SHP77 treated with DMSO at 0.1 percent for 48 hours (cell line): ENCODE measurements at regions not wholly inside any gene's neighbourhood (a gene's known extent, or its start where the extent isn't known, plus 50 kb on each side); places are given as distances from the start of the nearest gene placed in this dataset.
"Not testable (repeated sequence)": the region's sequence is repeated elsewhere in the genome, so short reads cannot be mapped to it uniquely, and the experiment has no call there.

Source experiments
- DNase-seq: peaks from one replicate; lab custom pipeline; 2025; lab: John Stamatoyannopoulos, UW

- no peak for DNase-seq
Observed at GRCh38 chr4:159551281-159551680, 448.4 kb downstream of the RAPGEF2 start.

GRCh38 chr4:159552979-159553768 lies 450.3 kb downstream of the RAPGEF2 start:
- no peak for DNase-seq

DNA sequence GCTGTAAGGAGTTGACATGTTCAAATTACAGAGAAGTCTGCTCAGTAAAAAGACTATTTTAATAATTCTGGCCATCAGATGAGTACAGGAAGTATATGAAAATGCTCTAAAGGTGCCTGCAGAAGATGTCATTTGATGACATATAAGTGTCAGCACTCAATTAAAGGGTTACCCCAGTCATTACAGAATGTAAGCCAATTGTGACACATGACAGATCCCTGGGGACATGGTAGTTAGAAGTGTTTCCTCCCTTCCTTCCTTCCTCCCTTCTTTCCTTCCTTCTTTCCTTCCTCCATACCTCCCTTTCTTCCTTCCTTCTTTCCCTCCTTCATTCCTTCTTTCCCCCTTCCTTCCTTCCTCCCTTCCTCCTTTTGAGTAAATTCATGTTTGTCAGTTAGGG lies 453.0 kb downstream of the RAPGEF2 start:
- no peak for DNase-seq

DNA sequence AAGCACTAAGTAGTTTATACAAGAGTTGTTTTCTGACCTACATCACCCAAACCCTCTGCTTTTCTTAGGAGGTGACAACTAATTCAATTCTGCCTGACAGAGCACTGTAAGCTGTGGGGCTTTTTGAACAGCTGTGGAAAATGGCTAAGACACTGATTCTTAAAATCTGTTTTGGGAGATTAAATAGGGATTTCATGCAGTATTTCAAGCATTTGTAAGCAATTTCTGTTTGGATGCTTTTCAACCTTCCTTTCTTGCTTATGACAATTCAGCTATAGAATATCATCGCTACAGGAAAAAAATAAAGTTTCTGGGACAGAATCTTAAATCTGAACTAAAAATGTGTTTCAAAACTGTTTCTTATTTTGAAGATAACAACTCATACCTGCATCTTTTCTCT lies 459.5 kb downstream of the RAPGEF2 start:
- DNase-seq: no peak

- no peak for DNase-seq
Observed at GRCh38 chr4:159563257-159563656, 460.4 kb downstream of the RAPGEF2 start.

GRCh38 chr4:159564615-159565014 lies 461.7 kb downstream of the RAPGEF2 start:
- no peak for DNase-seq

GRCh38 chr4:159566786-159567185 lies 463.9 kb downstream of the RAPGEF2 start:
- no peak for DNase-seq

GRCh38 chr4:159577241-159577640 lies 474.4 kb downstream of the RAPGEF2 start:
- DNase-seq: no peak

DNA sequence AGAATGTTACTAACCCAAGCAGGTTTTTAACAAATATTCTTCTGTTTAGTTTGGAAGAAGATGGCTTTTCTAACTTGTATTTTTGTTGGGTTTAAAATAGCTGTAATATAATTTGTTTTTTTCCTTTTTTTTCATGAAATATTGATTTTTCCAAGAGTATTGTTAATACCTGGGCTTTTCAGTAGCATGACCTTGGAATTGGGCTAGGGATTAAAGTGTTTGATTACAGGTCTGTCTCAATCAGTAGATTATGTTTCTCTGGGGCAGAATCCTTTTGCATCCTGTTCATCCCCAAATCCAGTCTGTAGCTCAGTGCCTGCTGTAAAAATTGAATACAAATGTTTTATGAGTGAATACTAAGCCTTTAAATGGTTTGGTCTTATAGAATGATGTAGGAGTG lies 479.8 kb downstream of the RAPGEF2 start:
- DNase-seq: no peak

DNA sequence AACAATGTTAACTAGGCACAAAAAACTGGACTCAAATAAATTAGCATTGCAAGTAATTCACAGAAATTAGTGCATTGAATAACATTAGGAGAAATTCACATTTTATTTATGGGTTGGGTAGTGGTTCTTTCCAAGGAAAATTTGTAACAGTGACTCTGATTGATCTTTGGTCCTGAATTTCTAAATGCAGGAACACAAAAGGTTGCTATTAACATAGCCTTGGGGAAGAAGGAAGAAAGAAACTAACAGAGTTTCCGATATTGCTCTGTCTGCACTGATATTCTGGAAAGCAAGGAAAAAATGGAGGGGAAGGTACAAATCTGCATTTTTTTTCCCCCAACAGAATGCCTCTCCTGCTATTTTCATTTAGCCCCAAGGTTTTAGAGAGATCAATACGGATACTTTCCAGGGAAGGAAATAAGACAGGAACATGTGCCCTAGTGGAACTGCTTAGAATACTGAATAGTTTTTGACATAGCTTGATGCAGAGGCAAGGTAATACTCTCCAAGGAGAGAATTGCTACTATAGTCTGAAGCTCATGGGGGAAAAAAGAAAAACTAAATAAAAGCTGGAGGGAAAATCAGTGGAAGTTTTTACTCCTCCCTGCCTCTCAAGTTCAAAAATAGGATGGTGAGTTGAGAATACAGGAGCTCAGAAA lies 490.1 kb downstream of the RAPGEF2 start:
- DNase-seq: no peak

- DNase-seq: no peak
Observed at GRCh38 chr4:159593681-159594080, 490.8 kb downstream of the RAPGEF2 start.

- no peak for DNase-seq
Observed at GRCh38 chr4:159594576-159594975, 491.7 kb downstream of the RAPGEF2 start.

DNA sequence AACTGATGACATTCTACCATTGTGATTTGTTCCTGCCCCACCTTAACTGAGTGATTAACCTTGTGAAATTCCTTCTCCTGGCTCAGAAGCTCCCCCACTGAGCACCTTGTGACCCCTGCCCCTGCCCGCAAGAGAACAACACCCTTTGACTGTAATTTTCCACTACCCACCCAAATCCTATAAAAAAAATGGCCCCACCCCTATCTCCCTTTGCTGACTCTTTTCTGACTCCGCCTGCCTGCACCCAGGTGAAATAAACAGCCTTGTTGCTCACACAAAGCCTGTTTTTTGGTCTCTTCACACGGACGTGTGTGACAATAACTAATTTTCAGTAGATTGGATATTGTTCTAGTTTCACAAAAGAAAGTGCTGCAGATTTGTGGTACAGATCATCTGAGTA lies 492.2 kb downstream of the RAPGEF2 start:
- DNase-seq: not testable (repeated sequence)

DNA sequence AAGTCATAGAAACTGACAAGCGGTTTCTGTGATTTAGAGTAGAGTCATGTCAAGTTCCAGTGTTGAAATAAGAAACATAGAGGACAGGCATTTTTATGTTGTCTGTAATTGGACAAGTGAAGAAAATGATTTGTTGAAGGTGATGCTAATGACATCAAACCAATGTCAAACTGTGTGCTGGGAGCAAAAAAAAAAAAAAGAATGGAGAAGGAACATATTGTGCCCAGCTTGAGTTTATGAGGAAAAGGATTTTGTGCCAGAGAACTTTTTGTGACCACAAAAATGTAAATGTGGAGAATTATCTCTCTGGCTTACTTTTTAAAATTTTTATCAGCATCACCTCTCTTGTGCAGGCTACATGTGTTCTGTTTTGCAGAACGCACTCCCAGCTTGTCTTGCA lies 495.7 kb downstream of the RAPGEF2 start:
- DNase-seq: no peak

DNA sequence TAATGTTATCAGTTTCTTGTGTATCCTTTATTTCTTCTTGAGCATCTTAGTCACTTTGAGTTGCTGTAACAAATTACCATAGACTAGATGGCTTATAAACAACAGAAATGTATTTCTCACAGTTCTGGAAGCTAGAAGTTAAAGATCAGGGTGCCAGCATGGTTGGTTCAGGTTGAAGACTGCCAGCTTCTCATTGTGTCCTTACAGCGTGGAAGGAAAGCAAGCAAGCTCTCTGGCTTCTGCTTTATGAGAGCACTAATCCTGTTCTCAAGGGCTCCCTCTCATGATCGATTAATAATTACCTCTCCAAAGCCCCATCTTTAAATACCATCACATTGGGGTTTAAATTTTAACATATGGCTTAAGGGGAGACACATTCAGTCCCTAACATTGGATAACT lies 497.2 kb downstream of the RAPGEF2 start:
- DNase-seq: no peak

GRCh38 chr4:159604781-159605180 lies 501.9 kb downstream of the RAPGEF2 start:
- no peak for DNase-seq

GRCh38 chr4:159606835-159607234 lies 504.0 kb downstream of the RAPGEF2 start:
- no peak for DNase-seq

GRCh38 chr4:159607809-159608208 lies 504.9 kb downstream of the RAPGEF2 start:
- DNase-seq: no peak

DNA sequence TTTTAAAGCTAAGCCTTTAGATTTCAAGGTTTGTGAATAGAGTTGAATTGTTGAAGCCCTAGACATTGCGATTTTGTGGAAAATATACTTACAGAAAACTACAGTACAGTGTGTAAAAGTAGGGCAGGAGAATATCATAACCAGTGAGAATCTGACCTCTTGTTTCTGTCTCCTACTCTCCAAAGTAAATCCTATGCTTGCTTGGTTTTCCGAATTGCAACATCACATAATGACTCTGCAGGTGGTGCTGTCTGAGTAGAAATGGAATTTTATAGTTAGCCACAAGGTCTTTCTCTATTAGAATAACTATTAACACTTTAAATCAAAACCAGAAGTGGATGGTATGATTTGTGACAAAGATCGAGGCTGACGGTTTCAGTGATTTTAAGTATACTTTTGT lies 505.6 kb downstream of the RAPGEF2 start:
- no peak for DNase-seq

DNA sequence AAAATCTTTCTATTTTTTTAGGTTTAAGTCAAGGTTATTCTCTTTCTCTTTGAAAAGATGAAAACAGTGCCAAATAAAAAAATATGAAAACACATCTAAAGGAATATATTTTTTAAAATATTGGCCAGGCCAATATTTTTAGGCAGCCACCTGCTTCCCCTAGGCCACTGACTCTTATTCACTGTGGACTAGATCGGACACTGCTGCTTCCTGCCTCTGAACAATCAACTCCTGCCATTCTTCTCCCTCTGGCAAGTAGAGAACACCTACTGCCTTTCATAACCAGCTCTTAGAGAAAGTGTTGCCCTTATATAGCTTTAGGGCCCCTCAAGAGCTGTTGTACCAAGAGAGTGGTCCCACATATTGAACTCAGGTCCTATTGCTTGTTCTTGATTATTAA lies 529.2 kb downstream of the RAPGEF2 start:
- no peak for DNase-seq

DNA sequence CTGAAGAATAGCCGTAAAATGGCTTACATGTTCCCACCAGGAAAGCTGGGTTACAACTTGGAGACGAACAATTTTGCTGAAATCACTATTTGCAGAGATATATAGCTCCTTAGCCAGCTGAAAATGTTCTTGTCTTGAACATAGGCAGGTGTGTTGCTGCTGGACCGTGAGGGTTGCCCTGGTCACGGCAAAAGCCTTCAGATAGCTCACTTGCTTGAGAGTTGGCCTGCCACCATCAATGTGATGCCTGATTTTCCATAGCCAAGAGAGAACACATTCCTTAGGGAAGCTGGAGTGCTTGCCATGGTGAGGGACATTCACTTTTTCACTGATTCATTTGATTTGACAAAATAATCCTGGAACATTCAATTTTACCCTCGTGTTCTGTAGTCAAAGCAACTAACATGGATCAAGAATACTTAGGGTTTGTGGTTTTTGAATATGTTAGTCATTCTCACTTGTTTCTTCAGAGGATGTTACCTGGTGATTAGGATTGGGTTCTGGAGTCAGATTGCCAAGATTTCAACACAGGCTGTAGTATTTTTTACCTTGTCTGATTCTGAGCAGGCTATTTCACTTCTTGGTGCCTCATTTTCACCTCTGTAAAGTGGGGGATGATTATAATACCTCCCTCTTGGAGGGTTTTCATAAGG lies 536.9 kb downstream of the RAPGEF2 start:
- no peak for DNase-seq

DNA sequence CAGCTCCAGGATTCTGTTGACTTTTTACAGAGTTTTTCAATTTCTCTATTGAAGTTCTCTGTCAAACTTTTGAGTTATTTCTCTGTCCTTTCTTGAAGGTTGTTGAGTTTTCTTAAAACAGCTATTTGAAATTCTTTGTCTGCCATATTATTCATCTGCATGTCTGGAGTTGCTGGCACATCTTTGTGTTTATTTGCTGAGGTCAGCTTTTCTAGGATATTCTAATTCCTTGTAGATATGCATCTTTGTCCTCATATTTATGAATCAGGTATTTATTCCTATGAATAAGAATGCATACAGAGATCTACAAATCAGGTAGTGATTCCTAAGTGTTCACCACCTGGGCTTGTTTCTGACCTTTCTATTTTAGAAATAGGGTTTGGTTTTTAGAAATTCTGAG lies 546.4 kb downstream of the RAPGEF2 start:
- no peak for DNase-seq

- no peak for DNase-seq
Observed at GRCh38 chr4:159652871-159653270, 550.0 kb downstream of the RAPGEF2 start.
